Kidney capillary endothelial cell (primary cell): ENCODE measurements at regions not wholly inside any gene's neighbourhood (a gene's known extent, or its start where the extent isn't known, plus 50 kb on each side); places are given as distances from the start of the nearest gene placed in this dataset.

Source experiments
- DNase-seq: peaks from one replicate; pipeline ENCODE4 v3.0.0-alpha.2; 2018; ENCODE audit warnings: low spot score

DNA sequence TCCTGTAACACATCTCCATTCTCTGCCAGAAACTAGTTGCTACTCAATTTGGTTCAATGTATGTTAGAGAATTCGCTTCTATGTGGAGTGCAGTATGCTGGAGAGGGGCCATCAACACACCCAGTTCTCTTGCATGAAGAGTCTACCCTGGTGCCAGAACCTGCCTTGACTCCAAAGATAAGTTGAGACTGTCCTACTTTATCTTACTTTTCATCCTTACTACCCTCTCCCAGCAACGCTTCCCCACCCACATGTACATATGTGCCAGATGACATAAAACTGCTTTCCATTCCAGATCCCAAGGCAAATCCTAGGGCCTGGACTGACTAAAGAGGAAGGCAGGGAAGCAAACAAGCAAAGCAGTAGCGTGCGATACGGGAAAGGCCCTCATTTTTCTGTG is 442.6 kb upstream of the THRB start:
- no peak for DNase-seq

DNA sequence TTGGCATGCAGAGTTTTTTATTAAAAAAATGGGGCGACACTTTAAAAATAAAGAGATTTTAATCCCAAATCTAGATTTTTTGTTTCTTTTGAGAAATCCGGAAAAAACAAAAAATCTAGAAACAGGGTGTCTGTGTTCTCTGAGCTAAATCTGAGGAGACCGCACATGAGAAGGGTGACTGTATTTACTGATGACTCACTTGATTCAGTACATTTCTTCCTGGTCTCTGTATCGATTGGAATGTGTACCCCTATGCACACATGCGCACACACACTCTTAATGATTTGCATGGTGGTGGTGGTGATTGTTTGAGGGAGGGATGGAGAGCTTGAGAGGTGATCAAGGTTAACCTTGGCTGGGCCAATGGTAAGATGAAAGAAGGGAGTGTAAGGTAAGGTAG is 443.1 kb upstream of the THRB start:
- DNase-seq: no peak

DNA sequence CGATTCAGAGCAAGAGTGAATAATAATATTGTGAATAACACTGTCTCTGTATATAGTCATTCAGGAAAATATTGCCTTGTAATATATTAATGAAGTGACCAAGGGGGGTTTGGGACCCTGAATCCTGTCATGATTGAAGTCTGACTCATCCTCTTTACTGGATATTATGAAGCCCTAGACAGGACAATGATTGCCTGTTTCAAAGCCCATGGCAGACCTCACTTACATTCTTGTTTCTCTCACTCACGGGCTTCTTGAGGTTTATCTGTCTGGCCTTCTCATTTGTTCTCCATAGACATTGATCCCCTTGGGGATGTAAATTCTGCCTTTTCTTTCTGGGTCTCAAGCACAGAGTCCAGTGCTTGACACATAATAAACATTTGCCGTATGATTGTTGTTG is 449.3 kb upstream of the THRB start:
- no peak for DNase-seq

DNA sequence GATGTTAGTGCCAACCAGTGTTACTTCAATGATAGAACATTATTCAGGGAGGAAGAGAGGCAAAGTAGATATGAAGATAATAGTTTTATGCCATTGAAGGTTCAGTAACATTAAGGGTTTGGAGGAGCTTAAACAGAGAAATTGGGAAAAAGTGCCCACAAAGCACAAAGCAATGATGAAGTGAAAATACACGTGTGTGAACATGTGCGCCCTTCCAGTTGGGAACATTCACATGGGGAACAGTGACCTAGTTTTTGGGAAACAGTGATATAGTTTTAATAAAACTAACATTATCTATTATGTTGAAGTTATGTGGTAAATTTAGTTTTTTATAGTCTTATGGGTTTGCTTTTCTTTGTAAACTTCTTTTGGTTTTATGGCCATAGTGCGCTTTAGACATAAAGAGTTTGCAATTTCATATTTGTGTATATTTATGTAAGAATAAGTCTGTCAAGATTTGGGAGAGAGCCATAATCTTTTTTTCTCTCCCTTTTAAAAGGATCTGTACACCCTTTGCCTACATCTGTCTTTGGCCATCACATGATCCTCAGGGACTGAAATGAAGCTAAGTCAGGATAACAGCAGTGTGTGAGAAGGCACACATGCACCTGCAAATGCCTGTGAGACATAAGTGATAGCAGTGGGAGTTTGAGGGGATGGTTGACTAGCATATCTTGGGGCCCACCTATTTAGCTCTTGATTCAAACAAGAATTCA is 450.3 kb upstream of the THRB start:
- no peak for DNase-seq

DNA sequence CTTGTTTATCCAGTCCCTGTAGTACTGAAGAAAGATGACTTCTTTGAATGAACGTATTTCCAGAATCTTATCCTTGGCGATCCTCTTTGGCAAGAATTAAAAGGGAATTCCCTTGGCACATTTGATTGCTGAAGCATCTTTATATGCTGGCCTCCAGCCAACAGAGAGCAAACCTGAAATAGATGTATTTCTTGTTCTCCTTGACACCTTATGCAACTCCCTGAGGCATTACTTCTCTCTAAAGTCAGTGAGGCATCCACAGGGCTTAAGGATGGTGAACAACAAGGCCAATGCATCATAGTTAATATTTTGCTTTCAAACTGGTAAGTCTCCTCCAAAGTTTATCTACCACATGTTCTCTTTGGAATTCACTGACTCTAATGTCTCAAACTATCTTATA is 450.9 kb upstream of the THRB start:
- no peak for DNase-seq

DNA sequence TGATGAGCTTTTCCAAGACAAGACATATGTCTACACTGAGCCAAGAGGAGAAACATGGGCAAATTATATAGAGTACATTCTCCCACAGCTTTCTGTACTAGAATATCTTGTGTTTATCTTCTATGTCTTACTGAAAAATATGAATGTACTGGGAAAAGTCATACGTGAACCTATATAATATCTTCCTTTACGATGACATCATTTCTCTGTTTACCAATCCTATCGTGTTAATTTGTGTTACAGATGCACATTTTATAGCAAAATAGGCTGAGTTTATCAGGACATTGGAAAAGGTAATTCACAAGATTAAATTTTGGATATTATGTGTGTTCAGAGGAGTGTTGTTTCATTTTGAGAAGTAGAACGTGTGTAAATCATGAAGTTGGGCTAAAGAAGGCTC is 452.5 kb upstream of the THRB start:
- DNase-seq: no peak

DNA sequence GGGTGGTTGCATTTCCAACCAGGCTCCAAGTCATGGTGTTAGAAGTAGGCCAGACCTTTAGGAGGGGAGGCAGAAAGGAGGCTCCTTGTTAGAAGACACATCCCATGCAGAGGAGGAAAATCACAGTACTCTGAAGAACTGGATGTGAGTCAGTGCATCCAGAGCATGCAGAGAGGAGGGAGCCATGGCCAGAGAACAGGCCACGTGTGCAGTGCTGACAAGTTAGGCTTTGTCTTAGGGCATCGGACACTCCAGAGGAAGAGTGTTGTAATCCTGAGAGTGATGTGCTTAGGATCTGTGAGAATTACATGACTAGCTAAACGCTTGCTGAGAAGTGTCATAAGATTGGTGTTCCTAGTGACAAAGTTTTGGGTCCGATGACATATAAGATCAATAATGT is 456.5 kb upstream of the THRB start:
- no peak for DNase-seq

DNA sequence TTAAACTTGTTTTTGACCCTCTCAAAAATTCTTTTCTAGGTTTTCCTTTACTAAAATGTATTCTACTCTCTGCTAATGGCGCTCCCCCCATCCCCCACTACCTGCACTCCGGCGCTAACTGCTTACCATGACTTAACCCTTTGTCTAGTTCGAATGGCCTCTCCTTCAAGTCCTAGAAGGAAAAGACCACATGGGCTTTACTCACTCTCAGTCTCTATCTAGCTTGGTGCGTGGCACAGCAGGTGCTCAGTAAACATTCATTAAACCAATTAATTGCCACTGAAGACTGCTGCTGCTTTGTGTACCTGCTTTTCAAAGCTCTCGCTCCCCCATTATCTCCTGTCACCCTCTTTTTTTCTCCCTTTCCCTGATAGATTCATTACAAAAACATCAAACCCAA is 457.7 kb upstream of the THRB start:
- DNase-seq: no peak

DNA sequence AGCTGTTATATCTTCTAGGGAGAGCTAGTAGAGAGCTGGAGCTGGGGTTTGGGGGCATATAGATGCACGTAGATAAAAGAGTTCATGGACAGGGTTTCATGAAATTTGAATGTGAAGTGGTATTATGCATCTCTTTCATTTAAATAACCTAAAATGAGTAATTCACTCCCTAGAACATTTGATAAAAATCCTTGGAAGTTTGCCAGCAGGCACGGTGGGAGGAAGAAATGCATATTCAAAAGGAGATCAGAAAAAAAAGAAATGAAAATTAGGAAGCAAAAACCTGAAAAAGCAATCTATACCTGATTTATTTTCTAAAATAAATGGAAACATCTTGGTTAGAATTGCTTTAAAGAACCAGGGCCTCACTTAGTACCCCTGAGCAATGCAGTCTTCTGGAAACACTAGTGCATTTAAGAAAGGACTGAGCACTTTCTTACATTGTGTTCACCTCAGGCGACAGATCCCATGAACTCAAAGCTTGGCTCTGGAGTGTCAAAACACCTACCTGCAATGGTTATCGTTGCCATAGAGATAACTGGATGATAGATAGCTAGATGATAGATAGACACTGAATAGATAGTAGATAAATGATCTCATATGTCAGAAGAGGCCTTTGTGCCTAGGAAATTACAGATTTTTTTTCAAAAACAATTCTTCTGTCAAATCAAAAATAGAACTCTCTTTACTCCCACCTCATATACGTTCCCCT is 458.6 kb upstream of the THRB start:
- no peak for DNase-seq

DNA sequence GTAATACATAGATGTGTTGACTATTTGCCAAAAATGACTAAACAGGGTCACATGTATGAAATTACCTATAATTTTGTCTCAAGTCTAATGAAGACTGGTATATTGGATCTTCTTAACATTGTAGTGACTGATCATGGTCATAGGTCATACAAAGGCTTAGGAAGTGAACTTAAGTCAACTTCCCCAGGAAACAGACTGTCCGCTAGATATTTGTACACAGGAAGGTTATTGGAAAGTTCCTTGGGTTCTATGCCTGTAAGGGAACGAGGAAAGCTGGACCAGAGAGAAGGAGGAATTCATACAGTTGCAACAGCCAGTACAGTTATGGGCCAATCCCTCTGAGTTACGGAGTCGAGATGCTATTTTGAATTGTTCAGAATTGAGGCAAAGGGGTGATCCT is 462.0 kb upstream of the THRB start:
- peak; percentile 66 for DNase-seq

DNA sequence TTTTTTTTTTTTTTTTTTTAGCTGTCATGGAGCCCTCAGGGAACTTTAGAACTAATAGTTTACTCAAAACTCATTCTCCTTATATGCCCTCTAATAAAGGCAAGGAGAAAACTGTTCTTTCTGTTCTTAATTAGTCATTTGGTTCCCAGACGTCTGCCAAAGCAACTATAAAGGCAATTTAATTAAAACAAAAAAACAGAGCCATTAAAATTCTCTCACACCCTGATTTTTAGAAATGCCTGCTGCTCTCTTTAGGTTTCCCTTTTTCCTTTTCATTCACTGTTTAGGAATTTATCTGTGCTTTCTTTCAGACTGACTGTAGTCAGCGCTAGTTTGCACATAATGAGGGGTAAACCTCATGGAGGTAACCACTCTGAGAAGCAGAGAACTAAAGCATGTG is 463.6 kb upstream of the THRB start:
- no peak for DNase-seq

DNA sequence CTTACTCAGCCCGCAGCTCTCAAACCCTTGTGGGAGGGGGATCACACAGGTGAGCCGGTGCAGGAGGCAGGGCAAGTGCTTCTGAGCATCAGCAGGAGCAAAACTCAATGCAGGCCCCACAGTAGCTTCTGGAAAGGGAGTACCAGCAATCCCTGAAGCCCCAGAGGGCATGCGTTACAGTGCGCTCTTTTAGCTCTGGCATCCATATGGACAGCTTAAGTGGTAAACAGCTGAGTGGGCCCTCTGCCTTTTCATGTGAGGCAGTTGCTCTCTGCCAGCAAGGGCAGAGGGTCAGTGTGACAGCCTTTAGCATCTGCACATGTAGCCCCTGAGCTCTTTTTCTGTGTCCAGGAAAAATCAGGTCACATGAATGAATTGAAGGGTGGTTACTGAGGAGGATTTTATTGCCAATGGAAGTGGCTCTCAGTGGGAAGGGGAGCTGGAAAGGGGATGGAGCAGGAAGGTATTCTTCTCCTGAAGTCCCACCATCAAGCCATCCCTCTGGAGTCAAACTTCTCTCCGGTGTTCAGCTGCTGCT is 464.3 kb upstream of the THRB start:
- DNase-seq: no peak

DNA sequence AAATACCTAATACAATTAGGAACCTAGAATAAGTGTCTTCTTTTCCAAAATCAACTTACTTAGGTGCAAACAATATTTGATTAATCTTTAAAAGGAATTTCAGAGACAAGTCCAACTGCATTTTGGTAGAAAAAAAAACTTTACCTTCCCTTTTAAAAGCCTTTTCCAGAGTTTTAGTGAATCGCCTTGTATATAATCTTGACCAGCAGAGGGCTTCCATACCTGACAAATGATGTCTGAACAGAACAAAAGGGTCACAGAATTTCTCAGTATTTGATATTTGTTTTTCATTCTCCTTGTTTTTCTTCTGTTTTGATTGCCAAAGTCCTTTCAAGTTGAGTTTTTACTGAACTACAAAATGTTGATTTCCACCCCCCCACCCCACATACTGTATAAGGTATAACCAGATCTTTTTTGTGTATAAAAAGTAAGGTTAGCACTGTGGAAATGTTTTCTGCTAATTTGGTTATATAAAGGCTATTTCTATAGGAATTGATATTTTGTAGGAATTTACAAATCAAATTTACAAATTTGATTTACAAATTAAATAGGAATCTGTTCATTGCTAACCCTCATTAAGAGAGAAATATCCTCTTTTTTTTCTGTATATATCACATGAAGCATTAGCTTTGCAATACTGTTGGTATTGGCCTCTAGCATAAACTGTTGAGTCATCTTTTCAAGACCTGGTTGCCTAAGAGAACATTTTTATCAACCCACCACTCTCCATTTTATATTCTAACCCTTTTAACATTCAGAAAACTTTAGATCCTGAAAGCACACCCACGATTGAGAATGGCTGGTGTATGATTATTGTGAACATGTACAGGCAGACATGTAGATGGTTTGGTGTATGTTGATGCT is 464.1 kb upstream of the RARB start:
- DNase-seq: peak; percentile 25

DNA sequence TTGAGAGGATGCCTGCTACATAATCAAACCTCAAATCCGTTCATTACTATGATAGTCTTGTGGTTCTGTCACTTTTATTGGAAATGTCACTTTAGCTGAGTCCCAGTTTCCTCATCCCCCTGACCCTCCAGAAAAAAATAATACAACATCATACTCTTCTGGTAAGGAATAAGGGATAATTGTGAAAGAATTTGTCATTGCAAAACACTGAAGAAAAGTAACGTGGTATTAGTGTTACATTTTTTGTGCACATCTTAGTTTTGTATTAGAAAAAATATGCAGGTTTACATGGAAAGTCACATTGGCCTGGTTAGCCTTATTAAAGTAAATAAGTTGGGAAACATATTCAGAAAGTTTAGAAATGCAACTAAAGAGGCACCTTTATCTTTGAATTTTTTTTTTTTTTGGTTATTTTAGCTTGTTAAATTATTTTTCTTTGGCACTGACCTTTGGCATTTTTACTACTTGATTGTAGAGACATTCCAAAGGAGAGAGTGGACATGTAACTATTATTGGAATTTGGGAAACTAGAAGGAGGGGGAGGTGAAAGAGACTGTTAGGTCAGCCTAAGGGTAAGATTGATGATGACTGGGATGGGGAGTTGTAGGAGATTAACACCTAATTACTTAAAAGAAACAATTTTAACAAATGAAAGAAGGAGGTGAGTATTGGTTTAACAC is 462.2 kb upstream of the RARB start:
- no peak for DNase-seq

DNA sequence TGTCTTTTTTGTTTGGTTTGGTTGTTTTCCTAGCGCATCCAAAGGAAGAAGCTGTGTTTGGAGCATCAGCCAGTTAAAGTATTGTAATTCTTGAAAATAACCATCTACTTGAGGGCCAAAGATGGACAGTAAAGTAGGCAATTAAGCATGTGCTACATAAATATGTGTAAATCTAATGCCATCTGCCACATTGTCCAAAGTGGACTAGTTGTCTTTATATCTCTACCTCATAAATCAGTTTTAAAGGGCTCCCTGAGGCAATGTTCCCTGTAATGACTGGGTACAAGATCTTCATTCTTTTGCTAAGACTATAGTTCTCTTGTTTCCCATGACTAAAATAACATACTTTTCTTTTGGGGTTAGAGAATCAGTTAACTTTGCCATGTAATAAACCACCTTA is 460.0 kb upstream of the RARB start:
- no peak for DNase-seq

DNA sequence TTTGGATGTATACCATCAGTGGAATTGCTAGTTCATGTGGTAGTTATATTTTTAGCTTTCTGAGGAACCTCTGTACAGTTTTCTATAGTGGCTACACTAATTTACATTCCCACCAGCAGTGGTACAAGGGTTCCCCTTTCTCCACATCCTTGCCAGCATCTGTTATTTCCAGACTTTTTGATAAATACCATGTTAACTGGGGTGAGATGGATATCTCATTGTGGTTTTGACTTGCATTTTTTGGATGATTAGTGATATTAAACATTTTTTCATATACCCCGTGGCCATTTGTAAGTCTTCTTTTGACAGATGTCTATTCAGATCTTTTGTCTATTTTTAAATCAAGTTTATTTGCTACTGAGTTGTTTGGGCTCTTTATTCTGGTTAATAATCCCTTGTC is 455.6 kb upstream of the RARB start:
- DNase-seq: no peak

DNA sequence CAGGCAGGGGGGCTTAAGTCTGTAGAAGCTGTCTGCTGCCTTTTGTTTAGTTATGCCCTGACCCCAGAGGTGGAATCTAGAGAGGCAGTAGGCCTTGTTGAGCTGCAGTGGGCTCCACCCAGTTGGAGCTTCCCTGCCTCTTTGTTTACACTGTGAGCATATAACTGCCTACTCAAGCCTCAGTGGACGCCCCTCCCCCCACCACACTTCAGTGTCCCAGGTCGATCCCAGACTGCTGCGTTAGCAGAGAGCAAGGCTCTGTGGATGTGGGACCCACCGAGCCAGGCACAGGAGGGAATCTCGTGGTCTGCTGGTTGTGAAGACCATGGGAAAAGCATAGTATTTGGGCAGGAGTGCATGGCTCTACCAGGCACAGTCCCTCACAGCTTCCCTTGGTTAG is 446.8 kb upstream of the RARB start:
- no peak for DNase-seq

DNA sequence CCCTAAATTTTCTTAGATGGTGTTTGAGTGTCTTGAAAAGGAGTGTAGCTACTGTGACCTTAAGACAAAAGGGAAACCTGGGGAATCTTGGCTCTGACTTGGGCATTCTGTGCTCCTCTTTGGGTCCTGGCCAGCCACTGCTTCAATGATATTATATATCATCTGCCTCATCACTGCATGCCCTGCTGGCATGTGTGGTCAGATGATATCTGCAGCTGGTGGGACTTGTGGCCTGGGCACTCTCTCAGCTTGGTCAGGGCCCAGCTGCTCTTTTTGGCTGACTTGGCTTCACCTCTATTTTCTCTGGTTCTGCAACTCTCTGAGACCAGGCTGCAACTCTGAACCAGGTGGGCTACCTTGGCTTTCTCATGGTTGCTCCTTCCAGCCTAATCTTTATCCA is 446.1 kb upstream of the RARB start:
- DNase-seq: no peak

DNA sequence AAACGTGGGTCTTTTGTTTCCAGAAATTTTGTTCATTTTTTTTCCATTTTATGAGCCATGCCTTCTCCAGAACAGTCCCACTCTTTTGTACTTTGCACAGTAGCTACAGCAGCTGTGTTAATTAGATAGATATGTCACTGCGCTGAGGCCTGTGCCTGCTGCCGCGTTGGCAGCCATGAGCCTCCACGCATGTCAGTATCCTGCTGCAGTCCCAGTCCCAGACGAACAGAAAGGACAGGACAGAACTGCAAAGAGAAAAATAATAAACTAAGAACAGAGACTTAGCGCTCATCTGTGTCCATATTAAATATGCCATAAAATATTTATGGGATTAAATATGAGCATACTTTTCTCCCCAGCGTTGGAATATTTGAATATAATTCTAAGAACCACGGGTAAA is 442.4 kb upstream of the RARB start:
- DNase-seq: no peak

DNA sequence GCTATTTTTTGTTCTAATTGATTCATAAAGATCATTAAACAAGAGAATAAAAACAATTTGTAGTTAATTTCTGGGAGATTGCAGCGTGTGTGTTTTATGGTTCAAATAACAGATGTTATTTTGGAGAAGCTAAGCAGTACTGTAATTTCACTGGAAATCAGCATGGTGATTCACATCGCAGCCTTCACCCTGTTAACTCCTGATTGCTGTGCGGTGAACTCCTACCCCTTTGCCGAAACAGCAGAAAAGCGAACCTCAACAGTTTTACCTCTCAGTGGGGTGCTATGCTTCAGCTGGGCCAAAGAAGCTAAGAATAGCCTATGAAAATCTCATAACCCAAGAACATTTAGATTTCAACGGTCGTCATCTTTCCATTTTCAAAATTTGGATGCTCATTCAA is 441.5 kb upstream of the RARB start:
- no peak for DNase-seq

DNA sequence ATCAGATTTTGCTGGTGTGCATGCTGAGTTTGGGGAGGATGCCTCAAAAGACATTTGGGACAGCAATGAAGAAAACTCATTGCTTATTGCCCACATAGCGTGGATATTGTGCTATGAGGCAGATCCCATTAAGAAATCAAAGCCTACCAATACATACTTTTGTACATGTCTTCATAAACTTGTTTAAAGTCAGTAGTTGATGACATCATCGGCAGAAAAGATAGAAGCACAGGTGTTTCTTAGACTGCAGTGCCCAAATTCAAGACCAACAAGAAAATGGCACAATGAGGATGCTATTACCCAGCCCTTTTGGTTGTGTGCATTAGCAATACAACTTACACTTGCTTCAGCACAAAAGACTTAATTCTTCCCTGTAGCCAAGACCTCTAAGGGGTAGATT is 428.7 kb upstream of the RARB start:
- no peak for DNase-seq

DNA sequence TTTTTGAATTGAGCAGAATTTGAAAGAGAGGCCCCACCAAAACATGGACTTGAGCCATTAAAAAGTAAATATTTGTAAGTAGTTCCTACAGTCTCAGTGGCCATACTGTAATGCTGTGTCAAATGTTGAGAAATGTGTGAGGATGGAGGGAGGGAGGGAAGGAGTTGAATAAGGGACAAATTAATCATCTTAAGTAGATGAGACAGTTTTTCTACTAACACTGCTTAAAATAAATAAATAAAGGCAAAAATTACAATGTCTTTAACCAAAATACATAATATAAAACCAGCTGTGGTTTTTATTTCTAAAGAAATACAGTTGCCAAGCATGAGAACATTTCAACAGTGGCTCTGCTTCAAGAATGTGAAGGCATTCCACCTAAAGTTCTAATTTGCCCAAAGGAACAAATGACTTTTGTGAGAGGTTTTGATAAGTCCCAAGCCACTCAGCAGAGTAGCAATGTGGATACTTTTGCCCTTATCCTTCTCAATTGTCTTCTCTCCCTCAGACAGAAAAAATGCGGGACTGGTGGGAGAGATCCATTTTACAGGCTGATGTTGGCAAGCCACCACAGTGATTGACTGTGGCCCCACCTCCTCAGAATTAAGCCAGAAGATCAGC is 427.0 kb upstream of the RARB start:
- DNase-seq: no peak
